Panc1 (cell line): ENCODE measurements at regions not wholly inside any gene's neighbourhood (a gene's known extent, or its start where the extent isn't known, plus 50 kb on each side); places are given as distances from the start of the nearest gene placed in this dataset.

Experiments used
- ATAC-seq: fragments of 200-7000 bp; cut with Tn5 transposase; 2 replicates; pipeline ENCODE4 v1.9.1; 2020; ENCODE audit warnings: mild to moderate bottlenecking, moderate library complexity
- BruUV-seq: library from RNA; stranded (reverse); fragments of 400-500 nt; replicated peaks from 2 replicates; lab custom pipeline; 2021; lab: Mats Ljungman, UMichigan
- CTCF ChIA-PET: fragments of 300-600 bp; sonication (Branson Sonifier 250); formaldehyde crosslinking; loops from one replicate; lab custom pipeline; 2022; ENCODE audit warnings: antibody characterized with exemption; lab: Charles Lee
- POLR2A ChIA-PET: fragments of 300-600 bp; sonication (Branson Sonifier 250); formaldehyde crosslinking; loops from one replicate; lab custom pipeline; 2022; ENCODE audit warnings: antibody characterized with exemption; lab: Charles Lee
- DNase-seq: peaks from one replicate; pipeline ENCODE4 v3.0.0-alpha.2; 2010; ENCODE audit warnings: low read depth, low spot score
- H3K27ac ChIP-seq: 2 replicates; pipeline ENCODE4 v1.5.1; 2011; ENCODE audit warnings: mild to moderate bottlenecking, low read length, inconsistent platforms
- H3K27me3 ChIP-seq: fragments of 200-500 bp; sonication (Bioruptor generic); 2 replicates; pipeline ENCODE4 v1.6.0; 2014; ENCODE audit warnings: low read length, inconsistent platforms; ENCODE audit not compliant: control insufficient read depth, insufficient read depth
- H3K36me3 ChIP-seq: fragments of 200-500 bp; sonication (Bioruptor generic); 2 replicates; pipeline ENCODE4 v1.5.1; 2014; ENCODE audit warnings: inconsistent platforms, mild to moderate bottlenecking, low read length, moderate library complexity; ENCODE audit not compliant: control insufficient read depth, insufficient read depth
- H3K4me1 ChIP-seq: 2 replicates; pipeline ENCODE4 v1.5.1; 2011; ENCODE audit warnings: inconsistent platforms, mild to moderate bottlenecking, low read length, moderate library complexity; ENCODE audit not compliant: control insufficient read depth, insufficient read depth
- H3K4me3 ChIP-seq, 2 experiments: 2 replicates each; pipeline ENCODE4 v1.5.1; 2011 to 2012; ENCODE audit warnings: low read depth in 2 of 2, low read length in 2 of 2, mild to moderate bottlenecking in 2 of 2, inconsistent platforms in 1 of 2, moderate library complexity in 1 of 2
- H3K9me3 ChIP-seq: fragments of 200-500 bp; sonication (Bioruptor generic); 2 replicates; pipeline ENCODE4 v1.5.1; 2014; ENCODE audit warnings: low read depth, mild to moderate bottlenecking, inconsistent platforms, low read length, moderate library complexity; ENCODE audit not compliant: control insufficient read depth, insufficient read depth
- CTCF ChIP-seq: fragments of 450-650 bp; IDR thresholded peaks from 2 replicates; pipeline ENCODE4 v1.5.1; 2017; ENCODE audit warnings: mild to moderate bottlenecking
- POLR2AphosphoS5 ChIP-seq: IDR thresholded peaks from 2 replicates; pipeline ENCODE4 v1.6.1; 2012; ENCODE audit warnings: mild to moderate bottlenecking, low read depth, low read length, moderate library complexity
- REST ChIP-seq, 2 experiments: IDR thresholded peaks; 2 replicates each; pipeline ENCODE4 v1.6.1; 2011 to 2012; ENCODE audit warnings: low read depth in 2 of 2, control low read depth in 1 of 2, low read length in 1 of 2, mild to moderate bottlenecking in 1 of 2, moderate library complexity in 1 of 2; ENCODE audit not compliant: insufficient read depth in 1 of 2
- SIN3A ChIP-seq: IDR thresholded peaks from 2 replicates; pipeline ENCODE4 v1.6.1; 2012; ENCODE audit warnings: low read depth, mild to moderate bottlenecking, low read length, moderate library complexity, borderline replicate concordance; ENCODE audit not compliant: insufficient read depth
- TCF7L2 ChIP-seq: IDR thresholded peaks from 2 replicates; pipeline ENCODE4 v1.6.1; 2011; ENCODE audit warnings: mild to moderate bottlenecking, low read depth, low read length, inconsistent platforms
- in situ Hi-C: cut with HindIII; loops from 2 replicates; pipeline ENCODE4 v1.10.0; 2016; ENCODE audit warnings: low sequenced_read_pairs, low pct_unique_long_range_greater_than_20kb
- intact Hi-C: fragments of 100-400 bp; cut with micrococcal nuclease; formaldehyde crosslinking; loops from one replicate; pipeline ENCODE4 v1.10.0; 2022; ENCODE audit not compliant: unreplicated experiment

- Histone ChIP-seq H3K27ac (no peak overlapping the region), H3K36me3 (no peaks in the 10 kb centered on the region), H3K9me3 (no peaks in the 10 kb centered on the region), H3K27me3 (no peaks in the 10 kb centered on the region; the same call in 1 of the 2 replicates), H3K4me3 (no peak overlapping the region), H3K4me1 (no peaks in the 10 kb centered on the region)
- in situ Hi-C loops = no loop called here
- ChIA-PET POLR2A (no interaction called here), CTCF (no interaction called here)
- DNase-seq (no peak), ATAC-seq (no peak)
- TF ChIP-seq REST (IDR thresholded peaks at IDR 0.05; ENCODE audit: insufficient read depth in 1 of 2, low read depth in 2 of 2, low read length in 1 of 2) (no peak), SIN3A (no peak), CTCF (no peak), POLR2AphosphoS5 (no peak), TCF7L2 (no peak)
- BruUV-seq = no TSS peak
- intact Hi-C loops = no loop called here
Observed at GRCh38 chr3:6444888-6445658, 415.8 kb upstream of the GRM7 start.

- ATAC-seq (no peak), DNase-seq (no peak)
- CTCF ChIA-PET = no interaction called here
- POLR2A ChIA-PET = no interaction called here
- H3K9me3 ChIP-seq = no peaks in the 10 kb centered on the region
- no peaks in the 10 kb centered on the region for H3K36me3 ChIP-seq
- H3K27ac ChIP-seq = no peak overlapping the region
- TF ChIP-seq CTCF (no peak), REST (IDR thresholded peaks at IDR 0.05; ENCODE audit: insufficient read depth in 1 of 2, low read depth in 2 of 2, low read length in 1 of 2) (no peak)
- in situ Hi-C loops = no loop called here
- intact Hi-C loops = no loop called here
- H3K27me3 ChIP-seq = no peaks in the 10 kb centered on the region; the same call in 1 of the 2 replicates
- H3K4me1 ChIP-seq = no peaks in the 10 kb centered on the region
- H3K4me3 ChIP-seq = no peak overlapping the region
- BruUV-seq = no TSS peak
Observed at GRCh38 chr3:6447166-6447801, 413.6 kb upstream of the GRM7 start.
